ENCODE measurements at regions not wholly inside any gene's neighbourhood (a gene's known extent, or its start where the extent isn't known, plus 50 kb on each side); places are given as distances from the start of the nearest gene placed in this dataset.

DNA sequence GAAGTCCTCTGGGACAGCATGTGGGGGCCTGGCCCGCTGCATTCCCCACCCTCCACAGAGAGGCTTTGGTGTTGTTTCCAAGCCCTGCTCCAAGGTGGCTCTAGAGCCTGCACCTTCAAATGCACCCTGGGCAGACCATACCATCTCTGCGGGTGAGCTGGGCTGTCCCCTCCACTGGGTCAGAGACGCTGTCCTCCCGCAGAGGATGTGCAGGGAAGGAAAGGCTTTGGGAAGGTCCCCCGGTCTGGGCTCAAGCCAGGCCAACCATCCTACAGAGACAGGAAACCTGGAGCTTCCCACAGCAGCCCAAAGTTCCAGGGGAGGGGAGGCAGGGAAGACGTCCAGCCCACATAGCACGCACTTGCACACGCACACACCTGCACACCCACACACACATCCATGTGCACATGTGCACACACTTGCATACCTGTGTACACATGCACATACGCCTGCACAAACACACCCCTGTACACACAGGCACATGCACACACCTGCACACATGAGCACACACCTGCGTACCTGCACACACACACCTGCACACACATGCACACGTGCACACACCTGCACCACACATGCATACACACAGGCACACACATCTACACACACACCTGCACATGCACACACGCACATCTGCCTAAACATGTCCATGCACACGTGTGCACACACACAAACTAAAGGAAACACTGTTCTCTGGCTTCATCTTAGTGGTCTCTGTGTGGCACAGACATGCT is 155.4 kb downstream of the ERMARD start:
- TF ChIP-seq CTCF (IDR thresholded peaks at IDR 0.05; ENCODE audit: insufficient read depth, low read length): no peak
- no peak overlapping the region for H3K4me3 ChIP-seq (ENCODE audit: low read depth, low read length)
- no peak for DNase-seq (ENCODE audit: low read depth)

- no peak for TF ChIP-seq CTCF (IDR thresholded peaks at IDR 0.05; ENCODE audit: insufficient read depth, low read length)
- DNase-seq (ENCODE audit: low read depth): no peak
- no peak overlapping the region for H3K4me3 ChIP-seq (ENCODE audit: low read depth, low read length)
These were observed 154.7 kb downstream of the ERMARD start for GRCh38 chr6:169906004-169906687.

DNA sequence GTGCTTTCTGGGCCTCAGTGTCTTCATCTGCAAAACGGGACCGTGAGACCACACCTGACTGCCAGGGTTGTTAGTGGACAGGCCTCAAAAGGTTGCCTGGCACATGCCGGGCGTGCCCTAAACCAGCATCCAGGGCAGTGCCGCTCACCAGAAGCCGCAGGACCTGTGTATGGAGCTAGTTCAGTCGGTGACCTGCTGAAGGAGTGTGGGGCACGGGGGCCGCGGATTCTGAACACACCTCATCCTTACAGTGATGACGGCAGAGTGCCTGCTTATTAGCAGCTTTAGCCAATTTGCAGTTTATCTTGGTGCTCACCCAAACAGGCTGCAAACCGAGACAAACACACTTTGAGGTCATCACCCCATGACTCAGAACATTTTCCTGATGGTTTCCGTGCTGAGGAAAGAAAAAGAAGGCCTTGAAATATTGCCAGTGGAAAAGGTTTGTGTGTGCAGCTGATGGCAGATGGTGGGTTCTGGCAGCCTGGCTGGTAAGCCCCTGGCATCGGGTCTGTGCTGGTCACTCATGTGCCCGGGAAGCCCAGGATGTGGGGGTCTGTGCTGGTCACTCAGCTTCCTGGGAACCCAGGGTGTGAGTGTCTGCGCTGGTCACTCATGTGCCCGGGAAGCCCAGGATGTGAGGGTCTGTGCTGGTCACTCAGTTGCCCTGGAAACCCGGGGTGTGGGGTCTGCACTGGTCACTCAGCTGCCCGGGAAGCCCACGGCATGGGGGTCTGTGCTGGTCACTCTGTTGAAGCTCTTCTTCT is 153.8 kb downstream of the ERMARD start:
- peak; percentile 52 for DNase-seq (ENCODE audit: low read depth)
- no peak for TF ChIP-seq CTCF (IDR thresholded peaks at IDR 0.05; ENCODE audit: insufficient read depth, low read length)
- no peak overlapping the region for H3K4me3 ChIP-seq (ENCODE audit: low read depth, low read length)

GRCh38 chr6:169904051-169904922 is 152.9 kb downstream of the ERMARD start:
- no peak for DNase-seq (ENCODE audit: low read depth)

GRCh38 chr6:169903122-169903521 is 151.7 kb downstream of the ERMARD start:
- TF ChIP-seq CTCF (IDR thresholded peaks at IDR 0.05; ENCODE audit: insufficient read depth, low read length): no peak
- no peak overlapping the region for H3K4me3 ChIP-seq (ENCODE audit: low read depth, low read length)
- no peak for DNase-seq (ENCODE audit: low read depth)

More at GRCh38 chr6:169904051-169904922, 152.9 kb downstream of the ERMARD start:
- no peak overlapping the region for H3K4me3 ChIP-seq (ENCODE audit: low read depth, low read length)
- TF ChIP-seq CTCF (IDR thresholded peaks at IDR 0.05; ENCODE audit: insufficient read depth, low read length): no peak

DNA sequence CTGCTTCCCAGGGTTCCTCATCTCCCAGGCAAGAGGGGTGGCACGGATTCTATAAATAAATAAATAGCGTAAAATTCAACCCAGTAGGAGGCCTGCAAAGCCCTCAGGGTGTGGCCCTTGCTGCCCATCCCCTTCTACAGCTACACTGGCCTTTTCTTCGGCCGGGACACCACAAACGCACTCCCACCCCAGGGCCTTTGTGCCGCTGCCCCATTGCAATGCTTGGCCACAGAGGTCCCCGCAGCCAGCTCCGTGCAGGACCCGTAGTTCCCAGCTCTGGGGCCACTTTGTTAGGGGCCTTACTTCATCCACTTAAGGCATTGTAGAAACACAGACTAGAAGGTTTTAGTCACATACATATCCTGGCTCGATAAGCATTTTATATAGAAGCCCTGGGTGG is 151.2 kb downstream of the ERMARD start:
- TF ChIP-seq CTCF (IDR thresholded peaks at IDR 0.05; ENCODE audit: insufficient read depth, low read length): no peak
- no peak for DNase-seq (ENCODE audit: low read depth)
- H3K4me3 ChIP-seq (ENCODE audit: low read depth, low read length): no peak overlapping the region
